HuH-7 (cell line): ENCODE measurements at regions not wholly inside any gene's neighbourhood (a gene's known extent, or its start where the extent isn't known, plus 50 kb on each side); places are given as distances from the start of the nearest gene placed in this dataset.
A peak's percentile ranks its signal among the peaks of the same experiment; 100 is the strongest.
"Not testable (repeated sequence)": the region's sequence is repeated elsewhere in the genome, so short reads cannot be mapped to it uniquely, and the experiment has no call there.

Experiments
- DNase-seq: peaks from one replicate; pipeline ENCODE4 v3.0.0; 2011; ENCODE audit warnings: low spot score

- DNase-seq: peak; percentile 6
Observed at GRCh38 chr5:166188501-166189325, 2102.7 kb upstream of the WWC1 start.

GRCh38 chr5:166192696-166193095 lies 2098.7 kb upstream of the WWC1 start:
- no peak for DNase-seq

- DNase-seq: no peak
Observed at GRCh38 chr5:166195981-166196380, 2095.5 kb upstream of the WWC1 start.

- no peak for DNase-seq
Observed at GRCh38 chr5:166200532-166200931, 2090.9 kb upstream of the WWC1 start.

- DNase-seq: no peak
Observed at GRCh38 chr5:166211640-166212039, 2079.8 kb upstream of the WWC1 start.

GRCh38 chr5:166236327-166236726 lies 2055.1 kb upstream of the WWC1 start:
- no peak for DNase-seq

GRCh38 chr5:166240705-166241104 lies 2050.7 kb upstream of the WWC1 start:
- DNase-seq: no peak

- no peak for DNase-seq
Observed at GRCh38 chr5:166245556-166245955, 2045.9 kb upstream of the WWC1 start.

- DNase-seq: no peak
Observed at GRCh38 chr5:166251786-166252185, 2039.7 kb upstream of the WWC1 start.

- no peak for DNase-seq
Observed at GRCh38 chr5:166257661-166258060, 2033.8 kb upstream of the WWC1 start.

- DNase-seq: no peak
Observed at GRCh38 chr5:166262395-166262794, 2029.0 kb upstream of the WWC1 start.

- DNase-seq: no peak
Observed at GRCh38 chr5:166267907-166268306, 2023.5 kb upstream of the WWC1 start.

GRCh38 chr5:166270712-166271111 lies 2020.7 kb upstream of the WWC1 start:
- DNase-seq: no peak

GRCh38 chr5:166276006-166276405 lies 2015.4 kb upstream of the WWC1 start:
- DNase-seq: no peak

GRCh38 chr5:166279828-166280227 lies 2011.6 kb upstream of the WWC1 start:
- no peak for DNase-seq

GRCh38 chr5:166281433-166281832 lies 2010.0 kb upstream of the WWC1 start:
- DNase-seq: no peak

GRCh38 chr5:166282939-166283338 lies 2008.5 kb upstream of the WWC1 start:
- DNase-seq: no peak

- DNase-seq: no peak
Observed at GRCh38 chr5:166285361-166285760, 2006.1 kb upstream of the WWC1 start.

GRCh38 chr5:166286832-166287231 lies 2004.6 kb upstream of the WWC1 start:
- no peak for DNase-seq

- no peak for DNase-seq
Observed at GRCh38 chr5:166287866-166288265, 2003.6 kb upstream of the WWC1 start.

GRCh38 chr5:166291800-166292199 lies 1999.6 kb upstream of the WWC1 start:
- not testable (repeated sequence) for DNase-seq

GRCh38 chr5:166293892-166294291 lies 1997.6 kb upstream of the WWC1 start:
- DNase-seq: no peak

- DNase-seq: no peak
Observed at GRCh38 chr5:166302166-166302565, 1989.3 kb upstream of the WWC1 start.

- no peak for DNase-seq
Observed at GRCh38 chr5:166317425-166317824, 1974.0 kb upstream of the WWC1 start.
